LoVo (cell line): ENCODE measurements at regions not wholly inside any gene's neighbourhood (a gene's known extent, or its start where the extent isn't known, plus 50 kb on each side); places are given as distances from the start of the nearest gene placed in this dataset.
A peak's percentile ranks its signal among the peaks of the same experiment; 100 is the strongest.
"Not testable (repeated sequence)": the region's sequence is repeated elsewhere in the genome, so short reads cannot be mapped to it uniquely, and the experiment has no call there.

ENCODE experiments used
- DNase-seq: peaks from one replicate; pipeline ENCODE4 v3.0.0-alpha.2; 2016; ENCODE audit warnings: low spot score

GRCh38 chr16:52976539-52977167 is 76.0 kb downstream of the CHD9NB start:
- peak; percentile 38 for DNase-seq

GRCh38 chr16:52967744-52968143 is 85.0 kb downstream of the CHD9NB start:
- no peak for DNase-seq

- no peak for DNase-seq
These were observed 88.4 kb downstream of the CHD9NB start for GRCh38 chr16:52964290-52964689.

GRCh38 chr16:52963855-52964242 is 88.8 kb downstream of the CHD9NB start:
- DNase-seq = no peak

GRCh38 chr16:52963212-52963854 is 89.4 kb downstream of the CHD9NB start:
- no peak for DNase-seq

- no peak for DNase-seq
These were observed 93.7 kb downstream of the CHD9NB start for GRCh38 chr16:52958951-52959350.

GRCh38 chr16:52957199-52957598 is 95.5 kb downstream of the CHD9NB start:
- no peak for DNase-seq

GRCh38 chr16:52956044-52956443 is 96.7 kb downstream of the CHD9NB start:
- no peak for DNase-seq

- no peak for DNase-seq
These were observed 99.5 kb downstream of the CHD9NB start for GRCh38 chr16:52953215-52953614.

GRCh38 chr16:52948946-52949345 is 103.8 kb downstream of the CHD9NB start:
- DNase-seq = no peak

GRCh38 chr16:52932321-52932720 is 120.4 kb downstream of the CHD9NB start:
- no peak for DNase-seq

- no peak for DNase-seq
These were observed 123.0 kb downstream of the CHD9NB start for GRCh38 chr16:52929478-52930400.

GRCh38 chr16:52928955-52929354 is 123.7 kb downstream of the CHD9NB start:
- DNase-seq = no peak

- no peak for DNase-seq
These were observed 127.6 kb downstream of the CHD9NB start for GRCh38 chr16:52925143-52925542.

- DNase-seq = no peak
These were observed 128.5 kb downstream of the CHD9NB start for GRCh38 chr16:52924162-52924561.

GRCh38 chr16:52921104-52921503 is 131.6 kb downstream of the CHD9NB start:
- DNase-seq = no peak

- no peak for DNase-seq
These were observed 132.4 kb downstream of the CHD9NB start for GRCh38 chr16:52920331-52920730.

GRCh38 chr16:52914428-52914827 is 138.3 kb downstream of the CHD9NB start:
- no peak for DNase-seq

GRCh38 chr16:52912565-52913173 is 140.0 kb downstream of the CHD9NB start:
- DNase-seq = peak; percentile 55

GRCh38 chr16:52908057-52908456 is 144.6 kb downstream of the CHD9NB start:
- DNase-seq = not testable (repeated sequence)

- no peak for DNase-seq
These were observed 146.4 kb downstream of the CHD9NB start for GRCh38 chr16:52906281-52906680.

GRCh38 chr16:52896478-52897164 is 156.1 kb downstream of the CHD9NB start:
- no peak for DNase-seq
